H9 (cell line): ENCODE measurements at regions not wholly inside any gene's neighbourhood (a gene's known extent, or its start where the extent isn't known, plus 50 kb on each side); places are given as distances from the start of the nearest gene placed in this dataset.

Source experiments
- DNase-seq: peaks from one replicate; pipeline ENCODE4 v3.0.0-alpha.2; 2017
- H2AFZ ChIP-seq: one replicate; pipeline ENCODE4 v1.6.1; 2013; ENCODE audit warnings: mild to moderate bottlenecking, low read length, control low read depth, moderate library complexity
- H2AK5ac ChIP-seq: 2 replicates; pipeline ENCODE4 v1.6.1; 2013; ENCODE audit warnings: low read length, control low read depth, mixed read lengths; ENCODE audit not compliant: insufficient read length
- H2BK120ac ChIP-seq: one replicate; pipeline ENCODE4 v1.6.1; 2013; ENCODE audit warnings: low read depth, mild to moderate bottlenecking, low read length, control low read depth, inconsistent platforms; ENCODE audit not compliant: poor library complexity, severe bottlenecking
- H2BK12ac ChIP-seq: 2 replicates; pipeline ENCODE4 v1.6.1; 2013; ENCODE audit warnings: low read length, control low read depth, mixed read lengths, low read depth; ENCODE audit not compliant: insufficient read length
- H2BK15ac ChIP-seq: 2 replicates; pipeline ENCODE4 v1.6.1; 2013; ENCODE audit warnings: low read depth, low read length, control low read depth
- H2BK20ac ChIP-seq: one replicate; pipeline ENCODE4 v1.6.1; 2013; ENCODE audit warnings: low read depth, mild to moderate bottlenecking, low read length, control low read depth, inconsistent platforms; ENCODE audit not compliant: poor library complexity, severe bottlenecking
- H2BK5ac ChIP-seq: 2 replicates; pipeline ENCODE4 v1.6.1; 2013; ENCODE audit warnings: low read length, control low read depth, mixed read lengths; ENCODE audit not compliant: insufficient read length
- H3K14ac ChIP-seq: 2 replicates; pipeline ENCODE4 v1.6.1; 2013; ENCODE audit warnings: low read length, control low read depth; ENCODE audit not compliant: insufficient read depth
- H3K18ac ChIP-seq: 2 replicates; pipeline ENCODE4 v1.6.1; 2013; ENCODE audit warnings: low read depth, mild to moderate bottlenecking, mixed read lengths, low read length, control low read depth; ENCODE audit not compliant: insufficient read length
- H3K23ac ChIP-seq: 2 replicates; pipeline ENCODE4 v1.6.1; 2013; ENCODE audit warnings: low read length, control low read depth, mixed read lengths, low read depth; ENCODE audit not compliant: insufficient read length
- H3K23me2 ChIP-seq: 2 replicates; pipeline ENCODE4 v1.6.1; 2013; ENCODE audit warnings: low read depth, mild to moderate bottlenecking, mixed read lengths, low read length, control low read depth; ENCODE audit not compliant: insufficient read length, poor library complexity, severe bottlenecking
- H3K27ac ChIP-seq: 2 replicates; pipeline ENCODE4 v1.5.1; 2013; ENCODE audit warnings: low read length, control low read depth, mixed read lengths, low read depth; ENCODE audit not compliant: insufficient read length
- H3K27me3 ChIP-seq: 2 replicates; pipeline ENCODE4 v1.6.1; 2013; ENCODE audit warnings: low read length, control low read depth, inconsistent platforms; ENCODE audit not compliant: insufficient read depth
- H3K4ac ChIP-seq: 2 replicates; pipeline ENCODE4 v1.6.1; 2013; ENCODE audit warnings: low read depth, mild to moderate bottlenecking, control low read depth, inconsistent platforms, low read length, moderate library complexity
- H3K4me1 ChIP-seq: 2 replicates; pipeline ENCODE4 v1.6.1; 2013; ENCODE audit warnings: low read length, control low read depth, inconsistent platforms; ENCODE audit not compliant: insufficient read depth
- H3K4me2 ChIP-seq: 2 replicates; pipeline ENCODE4 v1.6.1; 2013; ENCODE audit warnings: low read length, control low read depth, mixed read lengths; ENCODE audit not compliant: insufficient read length, insufficient read depth
- H3K56ac ChIP-seq: 2 replicates; pipeline ENCODE4 v1.6.1; 2013; ENCODE audit warnings: low read depth, mild to moderate bottlenecking, mixed read lengths, low read length, control low read depth; ENCODE audit not compliant: insufficient read length
- H3K79me1 ChIP-seq: 2 replicates; pipeline ENCODE4 v1.6.1; 2013; ENCODE audit warnings: low read depth, mild to moderate bottlenecking, moderate library complexity, low read length, control low read depth, inconsistent platforms; ENCODE audit not compliant: insufficient read depth, poor library complexity, severe bottlenecking
- H3K79me2 ChIP-seq: 2 replicates; pipeline ENCODE4 v1.6.1; 2013; ENCODE audit warnings: low read length, control low read depth, inconsistent platforms; ENCODE audit not compliant: insufficient read depth
- H3K9ac ChIP-seq: 2 replicates; pipeline ENCODE4 v1.6.1; 2013; ENCODE audit warnings: low read length, control low read depth, mixed read lengths; ENCODE audit not compliant: insufficient read length; ENCODE audit errors: extremely low read depth
- H3K9me3 ChIP-seq: one replicate; pipeline ENCODE4 v1.6.1; 2013; ENCODE audit warnings: low read depth, low read length, inconsistent platforms; ENCODE audit not compliant: control insufficient read depth
- H3T11ph ChIP-seq: one replicate; pipeline ENCODE4 v1.6.1; 2013; ENCODE audit warnings: mild to moderate bottlenecking, low read length, control low read depth, inconsistent platforms
- H4K20me1 ChIP-seq: one replicate; pipeline ENCODE4 v1.6.1; 2013; ENCODE audit not compliant: control insufficient read depth, insufficient read length, insufficient read depth
- H4K5ac ChIP-seq: 2 replicates; pipeline ENCODE4 v1.6.1; 2013; ENCODE audit warnings: low read depth, mild to moderate bottlenecking, mixed read lengths, low read length, control low read depth; ENCODE audit not compliant: insufficient read length
- H4K8ac ChIP-seq: replicated peaks from 2 replicates; pipeline ENCODE4 v1.6.1; 2013; ENCODE audit warnings: low read length, control low read depth, mixed read lengths, low read depth; ENCODE audit not compliant: insufficient read length
- H4K91ac ChIP-seq: 2 replicates; pipeline ENCODE4 v1.6.1; 2013; ENCODE audit warnings: low read depth, mild to moderate bottlenecking, moderate library complexity, mixed read lengths, low read length, control low read depth; ENCODE audit not compliant: insufficient read length
- H3K27ac Mint-ChIP-seq, 3 experiments: 2 replicates in 2 of 3; 3 replicates in 1 of 3; pipeline ENCODE4 v1.8.0; 2020 to 2021; ENCODE audit warnings: mixed read lengths in 3 of 3, mild to moderate bottlenecking in 1 of 3, moderate library complexity in 1 of 3
- H3K27me3 Mint-ChIP-seq: 2 replicates; pipeline ENCODE4 v1.8.0; 2021; ENCODE audit warnings: low read depth, mild to moderate bottlenecking, moderate library complexity, mixed read lengths
- H3K36me3 Mint-ChIP-seq, 3 experiments: 2 replicates in 2 of 3; 3 replicates in 1 of 3; pipeline ENCODE4 v1.8.0; 2020 to 2021; ENCODE audit warnings: low read depth in 3 of 3, mixed read lengths in 3 of 3; ENCODE audit not compliant: insufficient read depth in 1 of 3
- H3K4me1 Mint-ChIP-seq, 2 experiments: 2 replicates each; pipeline ENCODE4 v1.8.0; 2020; ENCODE audit warnings: mixed read lengths in 2 of 2
- H3K4me3 Mint-ChIP-seq, 2 experiments: 2 replicates in 1 of 2; 3 replicates in 1 of 2; pipeline ENCODE4 v1.8.0; 2020 to 2021; ENCODE audit warnings: mild to moderate bottlenecking in 2 of 2, mixed read lengths in 2 of 2, moderate library complexity in 1 of 2
- H3K9me3 Mint-ChIP-seq, 2 experiments: 2 replicates in 1 of 2; 3 replicates in 1 of 2; pipeline ENCODE4 v1.8.0; 2020; ENCODE audit warnings: mild to moderate bottlenecking in 2 of 2, mixed read lengths in 2 of 2, moderate library complexity in 1 of 2
- WGBS: extraction: QIAGEN DNeasy Blood & Tissue Kit; methylation state at CpG from one replicate; pipeline ENCODE4 v1.1.7; 2013; ENCODE audit warnings: missing lambda C conversion rate, low lambda C conversion rate, mixed read lengths; ENCODE audit not compliant: insufficient read length; ENCODE audit errors: extremely low coverage; 5-methylcytosine and 5-hydroxymethylcytosine counted together
- TF ChIP-seq, protein P1 (sequence below): fragments of 200-600 bp; sonication (generic); conservative IDR thresholded peaks from 3 replicates; pipeline ENCODE4 v1.8.0; 2021; ENCODE audit warnings: antibody characterized with exemption, mild to moderate bottlenecking

DNA sequence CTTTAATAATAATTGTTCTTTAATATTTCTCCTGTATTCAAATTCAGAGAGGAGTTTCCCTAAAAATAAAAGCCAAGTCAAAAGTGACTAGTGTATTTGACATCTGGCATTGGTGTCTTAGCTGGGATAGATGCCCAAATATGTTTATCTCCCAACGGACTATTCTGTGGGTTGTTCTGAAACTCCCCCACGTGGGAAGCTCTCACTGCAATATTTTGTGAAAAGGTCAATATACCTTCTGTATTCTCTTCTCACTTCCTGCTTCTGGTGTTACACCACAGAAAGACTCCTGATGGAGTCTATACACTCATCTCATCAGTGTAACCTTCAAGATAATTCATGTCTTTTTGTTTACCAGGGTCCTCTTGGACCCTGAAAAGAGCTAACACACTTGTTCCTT, 2052.8 kb upstream of the TENM3 start:
- H2BK5ac ChIP-seq, result no peak overlapping the region
- no peak overlapping the region for H2BK12ac ChIP-seq
- H4K91ac ChIP-seq, result no peak overlapping the region
- H4K20me1 ChIP-seq, result no peaks in the 10 kb centered on the region
- H2BK20ac ChIP-seq, result no peak overlapping the region
- no peak overlapping the region for H3K18ac ChIP-seq
- H4K8ac ChIP-seq, result no peak overlapping the region
- H3K4me1 ChIP-seq, result no peaks in the 10 kb centered on the region
- H3K23ac ChIP-seq, result no peak overlapping the region
- no peak overlapping the region for H3T11ph ChIP-seq
- H3K56ac ChIP-seq, result no peak overlapping the region
- no peaks in the 10 kb centered on the region for H3K27me3 Mint-ChIP-seq
- WGBS, result no CpG with 5 or more reads among the region's 2 CpGs
- no peak overlapping the region for H3K4me3 Mint-ChIP-seq
- H3K9me3 Mint-ChIP-seq, result no peaks in the 10 kb centered on the region
- H3K9me3 ChIP-seq, result no peaks in the 10 kb centered on the region
- no peaks in the 10 kb centered on the region for H3K23me2 ChIP-seq
- DNase-seq, result no peak
- H3K4me2 ChIP-seq, result no peak overlapping the region
- H3K14ac ChIP-seq, result no peak overlapping the region
- no peak overlapping the region for H2AFZ ChIP-seq
- no peaks in the 10 kb centered on the region for H3K36me3 Mint-ChIP-seq
- no peak overlapping the region for H3K27ac Mint-ChIP-seq
- no peak overlapping the region for H2BK15ac ChIP-seq
- no peak overlapping the region for H3K9ac ChIP-seq
- H3K27me3 ChIP-seq, result no peaks in the 10 kb centered on the region
- H3K79me2 ChIP-seq, result no peaks in the 10 kb centered on the region
- no peak overlapping the region for H4K5ac ChIP-seq
- no peaks in the 10 kb centered on the region for H3K79me1 ChIP-seq
- H3K4me1 Mint-ChIP-seq, result no peaks in the 10 kb centered on the region
- H3K27ac ChIP-seq, result no peak overlapping the region
- no peak overlapping the region for H2AK5ac ChIP-seq
- no peak overlapping the region for H2BK120ac ChIP-seq
- TF ChIP-seq, protein P1, sequence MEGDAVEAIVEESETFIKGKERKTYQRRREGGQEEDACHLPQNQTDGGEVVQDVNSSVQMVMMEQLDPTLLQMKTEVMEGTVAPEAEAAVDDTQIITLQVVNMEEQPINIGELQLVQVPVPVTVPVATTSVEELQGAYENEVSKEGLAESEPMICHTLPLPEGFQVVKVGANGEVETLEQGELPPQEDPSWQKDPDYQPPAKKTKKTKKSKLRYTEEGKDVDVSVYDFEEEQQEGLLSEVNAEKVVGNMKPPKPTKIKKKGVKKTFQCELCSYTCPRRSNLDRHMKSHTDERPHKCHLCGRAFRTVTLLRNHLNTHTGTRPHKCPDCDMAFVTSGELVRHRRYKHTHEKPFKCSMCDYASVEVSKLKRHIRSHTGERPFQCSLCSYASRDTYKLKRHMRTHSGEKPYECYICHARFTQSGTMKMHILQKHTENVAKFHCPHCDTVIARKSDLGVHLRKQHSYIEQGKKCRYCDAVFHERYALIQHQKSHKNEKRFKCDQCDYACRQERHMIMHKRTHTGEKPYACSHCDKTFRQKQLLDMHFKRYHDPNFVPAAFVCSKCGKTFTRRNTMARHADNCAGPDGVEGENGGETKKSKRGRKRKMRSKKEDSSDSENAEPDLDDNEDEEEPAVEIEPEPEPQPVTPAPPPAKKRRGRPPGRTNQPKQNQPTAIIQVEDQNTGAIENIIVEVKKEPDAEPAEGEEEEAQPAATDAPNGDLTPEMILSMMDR, result no peak
- H3K4ac ChIP-seq, result no peak overlapping the region
